Body of pancreas (tissue), 4 donors: ENCODE measurements at regions not wholly inside any gene's neighbourhood (a gene's known extent, or its start where the extent isn't known, plus 50 kb on each side); places are given as distances from the start of the nearest gene placed in this dataset.

Source experiments
- ATAC-seq: fragments of 150-250 bp; one replicate; pipeline ENCODE4 v1.9.1; 2016
- DNase-seq, 4 donors: peaks; one replicate each; pipeline ENCODE4 v3.0.0-alpha.2; 2019
- H3K27ac ChIP-seq, 4 donors: fragments of 200-600 bp; sonication (generic); 1 replicate in 3 of 4; 2 replicates in 1 of 4; pipeline versions ENCODE4 v1.5.1 to v1.6.1; 2016 to 2019; ENCODE audit warnings: mild to moderate bottlenecking in 1 of 4, mixed read lengths in 1 of 4, moderate library complexity in 1 of 4
- H3K27me3 ChIP-seq, 2 donors: fragments of 200-600 bp; sonication (generic); one replicate each; pipeline ENCODE4 v1.6.0; 2016; ENCODE audit warnings: mild to moderate bottlenecking in 1 of 2
- H3K36me3 ChIP-seq, 2 donors: fragments of 200-600 bp; sonication (generic); replicated peaks in 1 of 2; 2 replicates each; pipeline ENCODE4 v1.5.1; 2016; ENCODE audit warnings: low read depth in 2 of 2; ENCODE audit not compliant: insufficient read depth in 1 of 2
- H3K4me1 ChIP-seq: fragments of 200-600 bp; sonication (generic); one replicate; pipeline ENCODE4 v1.6.0; 2016
- H3K4me3 ChIP-seq, 2 donors: fragments of 200-600 bp; sonication (generic); 1 replicate in 1 of 2; 2 replicates in 1 of 2; pipeline ENCODE4 v1.5.1; 2016 to 2019
- H3K9me3 ChIP-seq, 3 donors: fragments of 200-600 bp; sonication (generic); 1 replicate in 2 of 3; 2 replicates in 1 of 3; pipeline ENCODE4 v1.5.1; 2016
- CTCF ChIP-seq, 7 experiments: fragments of 450-650 bp in 4 of 7; fragments of 200-600 bp in 3 of 7; sonication (generic) in 3 of 7; IDR thresholded peaks; one replicate each; pipeline ENCODE4 v1.5.1; 2016 to 2019; ENCODE audit warnings: antibody characterized with exemption in 7 of 7
- POLR2A ChIP-seq, 3 donors: fragments of 450-650 bp; IDR thresholded peaks; one replicate each; pipeline ENCODE4 v1.6.1; 2016; ENCODE audit warnings: antibody characterized with exemption in 3 of 3, mild to moderate bottlenecking in 2 of 3
- WGBS, 2 donors: methylation state at CpG; one replicate each; pipeline ENCODE4 v1.1.5; 2017; 5-methylcytosine and 5-hydroxymethylcytosine counted together
- intact Hi-C: fragments of 100-400 bp; cut with DNase I; formaldehyde crosslinking; loops from one replicate; pipeline ENCODE4 v1.15.1; 2023

- no peak for DNase-seq
- no peaks in the 10 kb centered on the region for H3K9me3 ChIP-seq
- ATAC-seq, result no peak
- H3K27ac ChIP-seq, result no peak overlapping the region
- intact Hi-C loops, result no loop called here
- no peaks in the 10 kb centered on the region for H3K27me3 ChIP-seq
- 61 to 100% methylated on average over 1 of the region's 1 CpG for WGBS, 2 donors
- H3K4me1 ChIP-seq, result no peaks in the 10 kb centered on the region
- no peak for TF ChIP-seq POLR2A (IDR thresholded peaks at IDR 0.05)
- no peak for TF ChIP-seq CTCF (IDR thresholded peaks at IDR 0.05)
- H3K36me3 ChIP-seq, result no peaks in the 10 kb centered on the region
- H3K4me3 ChIP-seq, result no peak overlapping the region
Measured at GRCh38 chr2:16334366-16334765, 331.3 kb downstream of the CYRIA start.

- H3K27ac ChIP-seq, result no peak overlapping the region
- no peaks in the 10 kb centered on the region for H3K9me3 ChIP-seq
- no peaks in the 10 kb centered on the region for H3K27me3 ChIP-seq
- 38 to 46% methylated on average over 2 of the region's 2 CpGs for WGBS, 2 donors
- intact Hi-C loops, result no loop called here
- TF ChIP-seq POLR2A (IDR thresholded peaks at IDR 0.05), result no peak
- TF ChIP-seq CTCF (IDR thresholded peaks at IDR 0.05), result no peak
- no peaks in the 10 kb centered on the region for H3K36me3 ChIP-seq
- H3K4me3 ChIP-seq, result no peak overlapping the region
- ATAC-seq (no peak), DNase-seq (no peak)
- H3K4me1 ChIP-seq, result no peaks in the 10 kb centered on the region
Measured at GRCh38 chr2:16333681-16334080, 332.0 kb downstream of the CYRIA start.

- intact Hi-C loops, result no loop called here
- Histone ChIP-seq H3K36me3 (no peaks in the 10 kb centered on the region), H3K4me1 (no peaks in the 10 kb centered on the region), H3K4me3 (no peak overlapping the region), H3K27ac (no peak overlapping the region), H3K27me3 (no peaks in the 10 kb centered on the region), H3K9me3 (no peaks in the 10 kb centered on the region)
- TF ChIP-seq CTCF (IDR thresholded peaks at IDR 0.05) (no peak), POLR2A (IDR thresholded peaks at IDR 0.05) (no peak)
- no peak for ATAC-seq
- WGBS, 2 donors, result 54 to 64% methylated on average over 8 of the region's 8 CpGs
- DNase-seq, result no peak
Measured at GRCh38 chr2:16332681-16333557, 332.7 kb downstream of the CYRIA start.

GRCh38 chr2:16331772-16332171, 333.9 kb downstream of the CYRIA start:
- 70 to 93% methylated on average over 2 of the region's 2 CpGs for WGBS, 2 donors
- H3K9me3 ChIP-seq, result no peaks in the 10 kb centered on the region
- ATAC-seq, result no peak
- no peaks in the 10 kb centered on the region for H3K27me3 ChIP-seq
- intact Hi-C loops, result no loop called here
- no peaks in the 10 kb centered on the region for H3K4me1 ChIP-seq
- no peak overlapping the region for H3K4me3 ChIP-seq
- no peak overlapping the region for H3K27ac ChIP-seq
- H3K36me3 ChIP-seq, result no peaks in the 10 kb centered on the region
- TF ChIP-seq CTCF (IDR thresholded peaks at IDR 0.05) (no peak), POLR2A (IDR thresholded peaks at IDR 0.05) (no peak)
- no peak for DNase-seq

GRCh38 chr2:16330982-16331381, 334.7 kb downstream of the CYRIA start:
- Histone ChIP-seq H3K4me3 (no peak overlapping the region), H3K27ac (no peak overlapping the region), H3K36me3 (no peaks in the 10 kb centered on the region), H3K9me3 (no peaks in the 10 kb centered on the region), H3K27me3 (no peaks in the 10 kb centered on the region), H3K4me1 (no peaks in the 10 kb centered on the region)
- no peak for DNase-seq
- intact Hi-C loops, result no loop called here
- TF ChIP-seq CTCF (IDR thresholded peaks at IDR 0.05), result no peak
- no peak for TF ChIP-seq POLR2A (IDR thresholded peaks at IDR 0.05)
- ATAC-seq, result no peak
- 54 to 69% methylated on average over 5 of the region's 5 CpGs for WGBS, 2 donors
